SK-N-SH (cell line): ENCODE measurements at regions not wholly inside any gene's neighbourhood (a gene's known extent, or its start where the extent isn't known, plus 50 kb on each side); places are given as distances from the start of the nearest gene placed in this dataset.

Experiments used
- CTCF ChIA-PET: fragments of 300-600, 350-600 bp; formaldehyde crosslinking; extraction: SDS; loops from one replicate; lab custom pipeline; 2021; lab: Yijun Ruan, JAX
- POLR2A ChIA-PET: fragments of 350-600 bp; sonication (Branson Sonifier 250); formaldehyde crosslinking; extraction: SDS; loops from one replicate; lab custom pipeline; 2020; ENCODE audit warnings: antibody characterized with exemption, inconsistent platforms; lab: Yijun Ruan, JAX
- DNase-seq: peaks from one replicate; pipeline ENCODE4 v3.0.0; 2012
- H2AFZ ChIP-seq: fragments of 200-600 bp; sonication (generic); 2 replicates; pipeline ENCODE4 v1.8.1; 2016; ENCODE audit warnings: antibody characterized with exemption, mild to moderate bottlenecking, low read depth
- H3F3A ChIP-seq: fragments of 200-600 bp; sonication (generic); replicated peaks from 2 replicates; pipeline ENCODE3; 2016; ENCODE audit warnings: antibody characterized with exemption, mild to moderate bottlenecking; ENCODE audit not compliant: insufficient read depth
- H3K27ac ChIP-seq, 2 experiments: fragments of 200-500 bp in 1 of 2; fragments of 200-600 bp in 1 of 2; sonication (Bioruptor generic) in 1 of 2; sonication (generic), shearing (Covaris generic) in 1 of 2; 2 replicates each; pipeline versions ENCODE4 v1.5.1 to v1.6.1; 2014 to 2016; ENCODE audit warnings: low read depth in 2 of 2, inconsistent platforms in 1 of 2, low read length in 1 of 2, mild to moderate bottlenecking in 1 of 2, mixed read lengths in 1 of 2
- H3K27me3 ChIP-seq: fragments of 200-600 bp; sonication (generic), shearing (Covaris generic); 2 replicates; pipeline ENCODE4 v1.6.1; 2016; ENCODE audit warnings: mixed run types; ENCODE audit not compliant: insufficient read depth
- H3K36me3 ChIP-seq, 2 experiments: fragments of 200-500 bp in 1 of 2; fragments of 200-600 bp in 1 of 2; sonication (Bioruptor generic) in 1 of 2; sonication (generic) in 1 of 2; replicated peaks in 1 of 2; 2 replicates each; pipeline versions ENCODE3 to v1.5.1; 2014 to 2016; ENCODE audit warnings: low read length in 1 of 2, mild to moderate bottlenecking in 1 of 2; ENCODE audit not compliant: insufficient read depth in 2 of 2, control insufficient read depth in 1 of 2
- H3K4me1 ChIP-seq, 2 experiments: fragments of 200-500 bp in 1 of 2; fragments of 200-600 bp in 1 of 2; sonication (Bioruptor generic) in 1 of 2; sonication (generic), shearing (Covaris generic) in 1 of 2; 2 replicates each; pipeline versions ENCODE4 v1.5.1 to v1.6.1; 2014 to 2016; ENCODE audit warnings: low read depth in 1 of 2, low read length in 1 of 2, mixed run types in 1 of 2; ENCODE audit not compliant: insufficient read depth in 2 of 2, control insufficient read depth in 1 of 2
- H3K4me2 ChIP-seq: fragments of 200-600 bp; sonication (generic), shearing (Covaris generic); 2 replicates; pipeline ENCODE4 v1.6.1; 2017; ENCODE audit warnings: mixed run types
- H3K4me3 ChIP-seq, 2 experiments: fragments of 200-500 bp in 1 of 2; fragments of 200-600 bp in 1 of 2; sonication (Bioruptor generic) in 1 of 2; sonication (generic), shearing (Covaris generic) in 1 of 2; 2 replicates each; pipeline versions ENCODE4 v1.5.1 to v1.8.1; 2014 to 2016; ENCODE audit warnings: low read depth in 2 of 2, inconsistent platforms in 1 of 2, low read length in 1 of 2, mild to moderate bottlenecking in 1 of 2, mixed read lengths in 1 of 2, moderate library complexity in 1 of 2
- H3K79me2 ChIP-seq: fragments of 200-600 bp; sonication (generic); 2 replicates; pipeline ENCODE4 v1.8.1; 2017; ENCODE audit warnings: mild to moderate bottlenecking; ENCODE audit not compliant: insufficient read depth
- H3K9ac ChIP-seq: fragments of 200-600 bp; sonication (generic); 2 replicates; pipeline ENCODE4 v1.6.1; 2017; ENCODE audit warnings: mixed run types
- H3K9me2 ChIP-seq: fragments of 200-600 bp; sonication (generic); 2 replicates; pipeline ENCODE4 v1.6.1; 2017; ENCODE audit warnings: mixed run types
- H3K9me3 ChIP-seq: fragments of 200-600 bp; sonication (generic); 2 replicates; pipeline ENCODE4 v1.6.1; 2017; ENCODE audit warnings: mixed run types, mild to moderate bottlenecking, moderate library complexity
- H4K20me1 ChIP-seq: fragments of 200-600 bp; sonication (generic); 2 replicates; pipeline ENCODE4 v1.6.1; 2017; ENCODE audit warnings: mild to moderate bottlenecking, mixed run types; ENCODE audit not compliant: insufficient read depth
- CHD2 ChIP-seq: fragments of 150-350 bp; IDR thresholded peaks from 2 replicates; pipeline ENCODE4 v1.6.1; 2018; ENCODE audit warnings: low read length; ENCODE audit not compliant: partially characterized antibody
- CTCF ChIP-seq: fragments of 200-600 bp; sonication (generic); IDR thresholded peaks from 2 replicates; pipeline ENCODE4 v1.6.1; 2017; ENCODE audit warnings: antibody characterized with exemption, mild to moderate bottlenecking, moderate library complexity
- ELF1 ChIP-seq: IDR thresholded peaks from 2 replicates; pipeline ENCODE4 v1.4.0; 2012
- EP300 ChIP-seq, 2 experiments: IDR thresholded peaks; 2 replicates each; pipeline versions ENCODE4 v1.4.0 to v1.6.1; 2012; ENCODE audit warnings: borderline replicate concordance in 1 of 2, low read depth in 1 of 2, low read length in 1 of 2
- EZH2phosphoT487 ChIP-seq: fragments of 200-600 bp; sonication (generic); IDR thresholded peaks from 2 replicates; pipeline ENCODE4 v1.6.1; 2017; ENCODE audit warnings: low read depth, mixed run types, mild to moderate bottlenecking, antibody characterized with exemption, moderate library complexity, borderline replicate concordance
- FOSL2 ChIP-seq: IDR thresholded peaks from 2 replicates; pipeline ENCODE4 v1.4.0; 2012; ENCODE audit warnings: low read depth, mild to moderate bottlenecking, moderate library complexity, borderline replicate concordance
- FOXJ3 ChIP-seq: sonication (generic); formaldehyde crosslinking; IDR thresholded peaks from 2 replicates; pipeline ENCODE4 v1.5.1; 2020; ENCODE audit warnings: mild to moderate bottlenecking, missing genetic modification reagents
- FOXM1 ChIP-seq: IDR thresholded peaks from 2 replicates; pipeline ENCODE4 v1.4.0; 2012; ENCODE audit warnings: low read depth, mild to moderate bottlenecking
- GATA2 ChIP-seq: sonication (generic); formaldehyde crosslinking; IDR thresholded peaks from 2 replicates; pipeline ENCODE4 v1.5.0; 2020; ENCODE audit warnings: mild to moderate bottlenecking, missing genetic modification reagents
- MEF2A ChIP-seq: IDR thresholded peaks from 2 replicates; pipeline ENCODE4 v1.4.0; 2012; ENCODE audit warnings: low read depth, borderline replicate concordance
- NFIC ChIP-seq: IDR thresholded peaks from 2 replicates; pipeline ENCODE4 v1.4.0; 2012; ENCODE audit warnings: borderline replicate concordance
- NRF1 ChIP-seq: IDR thresholded peaks from 2 replicates; pipeline ENCODE4 v1.6.1; 2012; ENCODE audit warnings: low read depth, mild to moderate bottlenecking, low read length
- RFX5 ChIP-seq: IDR thresholded peaks from 2 replicates; pipeline ENCODE4 v1.6.1; 2012; ENCODE audit warnings: mild to moderate bottlenecking, improper control_type of control experiment, low read length
- RXRA ChIP-seq: IDR thresholded peaks from 2 replicates; pipeline ENCODE4 v1.4.0; 2012; ENCODE audit warnings: low read depth, mild to moderate bottlenecking, borderline replicate concordance
- SMC3 ChIP-seq: IDR thresholded peaks from 2 replicates; pipeline ENCODE4 v1.6.1; 2012; ENCODE audit warnings: low read depth, low read length, improper control_type of control experiment
- TCF12 ChIP-seq: IDR thresholded peaks from 2 replicates; pipeline ENCODE4 v1.4.0; 2012
- TEAD4 ChIP-seq: IDR thresholded peaks from 2 replicates; pipeline ENCODE4 v1.4.0; 2012; ENCODE audit warnings: mild to moderate bottlenecking, borderline replicate concordance; ENCODE audit not compliant: insufficient read depth
- whole genome bisulfite sequencing: methylation state at CpG from one replicate; pipeline ENCODE4 v1.1.6; 2017; ENCODE audit warnings: low lambda C conversion rate; 5-methylcytosine and 5-hydroxymethylcytosine counted together
- TF ChIP-seq, protein P1 (sequence below): IDR thresholded peaks from 2 replicates; pipeline ENCODE4 v1.4.0; 2012; ENCODE audit warnings: low read depth
- TF ChIP-seq, protein P2 (sequence below): fragments of 150-350 bp; IDR thresholded peaks from 2 replicates; pipeline ENCODE4 v1.6.1; 2016; ENCODE audit warnings: mild to moderate bottlenecking, low read depth, low read length
- TF ChIP-seq, protein P3 (sequence below): IDR thresholded peaks from 2 replicates; pipeline ENCODE4 v1.4.0; 2012; ENCODE audit warnings: low read depth, borderline replicate concordance

DNA sequence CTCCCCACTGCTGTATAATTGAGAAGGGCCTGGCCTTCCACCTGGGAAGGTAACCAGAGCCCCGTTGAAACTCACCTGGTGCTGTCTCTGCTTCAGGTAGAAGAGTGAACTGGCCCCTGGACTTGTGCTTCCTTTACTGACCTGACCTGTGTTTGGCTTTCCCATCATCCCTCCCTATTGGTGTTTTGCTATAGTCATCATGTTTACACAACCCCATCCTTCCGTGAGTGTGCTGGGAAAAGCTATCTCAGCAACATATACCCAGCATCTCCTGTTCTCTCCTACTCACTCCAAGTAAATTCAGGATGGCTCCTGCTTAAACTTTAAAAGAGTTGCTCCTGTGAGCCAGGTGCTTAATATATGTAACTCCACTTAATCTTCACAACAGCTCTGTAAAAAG is 77.2 kb upstream of the TSC22D2 start:
- TF ChIP-seq CTCF, result no peak
- TF ChIP-seq, protein P1, sequence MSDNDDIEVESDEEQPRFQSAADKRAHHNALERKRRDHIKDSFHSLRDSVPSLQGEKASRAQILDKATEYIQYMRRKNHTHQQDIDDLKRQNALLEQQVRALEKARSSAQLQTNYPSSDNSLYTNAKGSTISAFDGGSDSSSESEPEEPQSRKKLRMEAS, result no peak
- no peak for TF ChIP-seq EP300 (IDR thresholded peaks at IDR 0.05; ENCODE audit: borderline replicate concordance in 1 of 2, low read depth in 1 of 2, low read length in 1 of 2)
- TF ChIP-seq, protein P2, sequence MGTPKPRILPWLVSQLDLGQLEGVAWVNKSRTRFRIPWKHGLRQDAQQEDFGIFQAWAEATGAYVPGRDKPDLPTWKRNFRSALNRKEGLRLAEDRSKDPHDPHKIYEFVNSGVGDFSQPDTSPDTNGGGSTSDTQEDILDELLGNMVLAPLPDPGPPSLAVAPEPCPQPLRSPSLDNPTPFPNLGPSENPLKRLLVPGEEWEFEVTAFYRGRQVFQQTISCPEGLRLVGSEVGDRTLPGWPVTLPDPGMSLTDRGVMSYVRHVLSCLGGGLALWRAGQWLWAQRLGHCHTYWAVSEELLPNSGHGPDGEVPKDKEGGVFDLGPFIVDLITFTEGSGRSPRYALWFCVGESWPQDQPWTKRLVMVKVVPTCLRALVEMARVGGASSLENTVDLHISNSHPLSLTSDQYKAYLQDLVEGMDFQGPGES, result no peak
- no peak for TF ChIP-seq EZH2phosphoT487
- no peak for TF ChIP-seq SMC3
- TF ChIP-seq FOSL2, result no peak
- no peak for TF ChIP-seq TCF12
- no peak for TF ChIP-seq NFIC
- no peak for TF ChIP-seq TEAD4
- TF ChIP-seq RFX5, result no peak
- Histone ChIP-seq H3K9me3 (no peaks in the 10 kb centered on the region), H3F3A (no peaks in the 10 kb centered on the region), H4K20me1 (no peaks in the 10 kb centered on the region), H3K79me2 (no peaks in the 10 kb centered on the region), H3K9ac (no peak overlapping the region), H3K36me3 (no peaks in the 10 kb centered on the region), H3K4me3 (no peak overlapping the region), H3K27ac (no peak overlapping the region), H3K4me1 (no peaks in the 10 kb centered on the region), H3K27me3 (no peaks in the 10 kb centered on the region), H3K9me2 (no peaks in the 10 kb centered on the region), H3K4me2 (no peak overlapping the region), H2AFZ (no peak overlapping the region)
- 58% methylated on average over 2 of the region's 2 CpGs for WGBS
- POLR2A ChIA-PET, result no interaction called here
- CTCF ChIA-PET, result no interaction called here
- no peak for DNase-seq

DNA sequence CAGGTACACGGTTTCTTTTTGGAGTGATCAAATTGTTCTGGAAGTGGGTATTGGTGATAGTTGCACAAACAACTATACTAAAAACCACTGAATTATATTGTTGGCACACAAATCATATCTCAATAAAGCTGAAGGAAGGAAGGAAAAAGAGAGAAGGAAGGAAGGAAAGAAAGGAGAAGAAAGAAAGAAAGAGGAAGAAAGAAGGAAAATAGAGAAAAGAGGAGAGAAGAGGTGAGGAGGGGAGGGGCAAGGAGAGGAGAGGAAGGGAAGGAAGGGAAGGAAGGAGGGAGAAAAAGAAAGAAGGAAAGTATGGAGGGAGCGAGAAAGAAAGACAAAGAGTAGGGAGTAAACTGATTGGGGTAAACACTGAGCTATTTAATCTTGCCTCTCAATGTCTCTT is 77.9 kb upstream of the TSC22D2 start:
- no peaks in the 10 kb centered on the region for H3K9me3 ChIP-seq
- no peak overlapping the region for H3K27ac ChIP-seq
- ChIA-PET CTCF (no interaction called here), POLR2A (no interaction called here)
- H3K4me1 ChIP-seq, result no peaks in the 10 kb centered on the region
- H3K4me3 ChIP-seq, result no peak overlapping the region
- no peak overlapping the region for H3K4me2 ChIP-seq
- H3K9me2 ChIP-seq, result no peaks in the 10 kb centered on the region
- no peaks in the 10 kb centered on the region for H3K27me3 ChIP-seq
- H3K9ac ChIP-seq, result no peak overlapping the region
- H3F3A ChIP-seq, result no peaks in the 10 kb centered on the region
- 71% methylated on average over 2 of the region's 2 CpGs for WGBS
- DNase-seq, result no peak
- no peaks in the 10 kb centered on the region for H3K79me2 ChIP-seq
- no peaks in the 10 kb centered on the region for H3K36me3 ChIP-seq
- no peaks in the 10 kb centered on the region for H4K20me1 ChIP-seq
- no peak overlapping the region for H2AFZ ChIP-seq
- no peak for TF ChIP-seq FOXJ3 (CRISPR knock-in tag)
- TF ChIP-seq EP300 (IDR thresholded peaks at IDR 0.05; ENCODE audit: borderline replicate concordance in 1 of 2, low read depth in 1 of 2, low read length in 1 of 2), result no peak
- no peak for TF ChIP-seq GATA2
- no peak for TF ChIP-seq CHD2
- TF ChIP-seq, protein P3, sequence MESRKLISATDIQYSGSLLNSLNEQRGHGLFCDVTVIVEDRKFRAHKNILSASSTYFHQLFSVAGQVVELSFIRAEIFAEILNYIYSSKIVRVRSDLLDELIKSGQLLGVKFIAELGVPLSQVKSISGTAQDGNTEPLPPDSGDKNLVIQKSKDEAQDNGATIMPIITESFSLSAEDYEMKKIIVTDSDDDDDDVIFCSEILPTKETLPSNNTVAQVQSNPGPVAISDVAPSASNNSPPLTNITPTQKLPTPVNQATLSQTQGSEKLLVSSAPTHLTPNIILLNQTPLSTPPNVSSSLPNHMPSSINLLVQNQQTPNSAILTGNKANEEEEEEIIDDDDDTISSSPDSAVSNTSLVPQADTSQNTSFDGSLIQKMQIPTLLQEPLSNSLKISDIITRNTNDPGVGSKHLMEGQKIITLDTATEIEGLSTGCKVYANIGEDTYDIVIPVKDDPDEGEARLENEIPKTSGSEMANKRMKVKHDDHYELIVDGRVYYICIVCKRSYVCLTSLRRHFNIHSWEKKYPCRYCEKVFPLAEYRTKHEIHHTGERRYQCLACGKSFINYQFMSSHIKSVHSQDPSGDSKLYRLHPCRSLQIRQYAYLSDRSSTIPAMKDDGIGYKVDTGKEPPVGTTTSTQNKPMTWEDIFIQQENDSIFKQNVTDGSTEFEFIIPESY, result no peak
- TF ChIP-seq FOXM1, result no peak
- TF ChIP-seq NRF1, result no peak
- TF ChIP-seq FOSL2, result no peak
- TF ChIP-seq RXRA, result no peak
- no peak for TF ChIP-seq MEF2A
- TF ChIP-seq RFX5, result no peak
- no peak for TF ChIP-seq TEAD4
- no peak for TF ChIP-seq CTCF
- no peak for TF ChIP-seq ELF1
- no peak for TF ChIP-seq NFIC
- no peak for TF ChIP-seq TCF12
- TF ChIP-seq SMC3, result no peak
